Astrocyte of the spinal cord (primary cell): ENCODE measurements at regions not wholly inside any gene's neighbourhood (a gene's known extent, or its start where the extent isn't known, plus 50 kb on each side); places are given as distances from the start of the nearest gene placed in this dataset.

Experiments used
- DNase-seq: peaks from one replicate; pipeline ENCODE4 v3.0.0; 2011; ENCODE audit warnings: low read depth, low spot score
- H3K4me3 ChIP-seq: 2 replicates; pipeline ENCODE4 v1.5.1; 2011; ENCODE audit warnings: low read depth, mild to moderate bottlenecking, low read length, moderate library complexity
- CTCF ChIP-seq: IDR thresholded peaks from 2 replicates; pipeline ENCODE4 v1.5.1; 2012; ENCODE audit warnings: low read depth, mild to moderate bottlenecking, low read length, inconsistent platforms
- in situ Hi-C: cut with HindIII; loops from 2 replicates; pipeline ENCODE4 v1.10.0; 2017; ENCODE audit warnings: low sequenced_read_pairs

- peak overlapping the region; percentile 47 for H3K4me3 ChIP-seq
- peak; percentile 75 for DNase-seq
- in situ Hi-C loops: no loop called here
- TF ChIP-seq CTCF: peak; percentile 75
Observed at GRCh38 chr18:41391616-41392595, 563.1 kb upstream of the PIK3C3 start.

- in situ Hi-C loops: no loop called here
- no peak for TF ChIP-seq CTCF
- no peak for DNase-seq
- no peak overlapping the region for H3K4me3 ChIP-seq
Observed at GRCh38 chr18:41390309-41390708, 564.7 kb upstream of the PIK3C3 start.

GRCh38 chr18:41378598-41378997 lies 576.4 kb upstream of the PIK3C3 start:
- no peak overlapping the region for H3K4me3 ChIP-seq
- in situ Hi-C loops: no loop called here
- TF ChIP-seq CTCF: peak; percentile 50
- DNase-seq: peak; percentile 68

GRCh38 chr18:41373612-41374011 lies 581.4 kb upstream of the PIK3C3 start:
- TF ChIP-seq CTCF: no peak
- in situ Hi-C loops: no loop called here

GRCh38 chr18:41372046-41372665 lies 582.9 kb upstream of the PIK3C3 start:
- in situ Hi-C loops: no loop called here

More at GRCh38 chr18:41373612-41374011, 581.4 kb upstream of the PIK3C3 start:
- no peak for DNase-seq
- H3K4me3 ChIP-seq: no peak overlapping the region

More at GRCh38 chr18:41372046-41372665, 582.9 kb upstream of the PIK3C3 start:
- no peak for DNase-seq
- H3K4me3 ChIP-seq: no peak overlapping the region
- TF ChIP-seq CTCF: no peak
